T47D (cell line): ENCODE measurements at regions not wholly inside any gene's neighbourhood (a gene's known extent, or its start where the extent isn't known, plus 50 kb on each side); places are given as distances from the start of the nearest gene placed in this dataset.
"Not testable (repeated sequence)": the region's sequence is repeated elsewhere in the genome, so short reads cannot be mapped to it uniquely, and the experiment has no call there.

Experiments
- DNase-seq, 2 experiments: peaks; one replicate each; pipeline versions ENCODE4 v3.0.0 to v3.0.0-alpha.2; 2011 to 2012; ENCODE audit warnings: low read depth in 1 of 2, low spot score in 1 of 2
- JUND ChIP-seq: IDR thresholded peaks from 2 replicates; pipeline ENCODE4 v1.6.1; 2012; ENCODE audit warnings: low read depth
- in situ Hi-C: cut with HindIII; loops from 2 replicates; pipeline ENCODE4 v1.10.0; 2016; ENCODE audit warnings: low sequenced_read_pairs, low pct_unique_long_range_greater_than_20kb

DNA sequence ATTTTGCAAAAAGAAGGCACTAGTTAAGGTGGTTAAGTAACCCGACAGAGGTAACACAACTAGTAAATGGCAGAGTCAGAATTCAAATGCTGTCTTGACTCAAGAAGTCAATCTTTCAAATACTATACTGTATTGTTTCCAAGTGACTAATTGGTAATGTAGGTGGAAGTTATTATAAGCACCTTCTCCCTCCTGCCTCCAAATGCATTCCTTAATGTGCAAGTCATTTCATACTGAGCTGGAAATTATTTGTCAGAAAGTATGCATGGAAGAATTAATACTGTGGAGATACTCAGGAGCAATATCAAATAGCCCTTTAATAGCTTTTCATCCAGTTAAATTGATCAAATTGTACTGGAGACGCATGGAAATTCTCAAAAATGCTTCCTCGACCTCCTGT is 579.1 kb downstream of the DOK5 start:
- in situ Hi-C loops: no loop called here
- TF ChIP-seq JUND: no peak
- DNase-seq: no peak

DNA sequence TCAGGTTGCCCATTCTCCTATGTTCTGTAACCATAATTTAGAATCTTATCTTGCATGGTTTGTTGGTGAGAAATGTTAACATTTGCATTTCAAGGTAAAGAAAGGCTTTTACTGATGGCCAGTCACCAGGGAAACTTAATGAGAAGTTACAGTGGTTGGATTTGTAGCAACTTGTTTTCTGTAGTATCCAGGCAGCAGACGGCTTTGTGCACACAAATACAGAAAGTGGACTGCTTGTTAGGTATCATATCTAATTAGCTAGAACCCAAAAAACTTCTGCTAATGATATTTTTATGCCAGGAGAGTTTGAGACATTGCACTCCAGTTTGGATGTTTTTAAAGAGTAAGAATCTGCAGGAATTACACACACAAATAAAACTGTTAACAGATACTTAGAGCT is 578.0 kb downstream of the DOK5 start:
- DNase-seq: no peak
- in situ Hi-C loops: no loop called here
- no peak for TF ChIP-seq JUND

DNA sequence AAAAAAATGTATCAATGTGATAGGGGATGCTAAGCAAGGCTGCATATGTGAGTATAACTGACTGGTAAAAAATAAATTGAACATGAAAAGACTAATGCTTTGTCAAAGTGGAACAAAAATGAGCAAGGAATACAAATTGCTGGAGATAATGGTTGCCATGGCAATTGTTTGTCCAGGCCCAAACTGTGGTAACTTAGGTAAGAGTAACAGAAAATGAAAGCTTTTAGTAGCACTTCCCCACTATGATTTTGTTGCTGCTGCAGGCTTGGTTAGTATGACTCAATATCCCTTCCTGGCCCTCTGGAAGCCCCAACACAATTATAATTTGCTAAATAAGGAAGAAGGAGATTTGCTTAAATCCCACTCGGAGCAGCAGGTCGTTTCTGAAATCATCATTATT is 577.1 kb downstream of the DOK5 start:
- no peak for DNase-seq
- TF ChIP-seq JUND: no peak
- in situ Hi-C loops: no loop called here

DNA sequence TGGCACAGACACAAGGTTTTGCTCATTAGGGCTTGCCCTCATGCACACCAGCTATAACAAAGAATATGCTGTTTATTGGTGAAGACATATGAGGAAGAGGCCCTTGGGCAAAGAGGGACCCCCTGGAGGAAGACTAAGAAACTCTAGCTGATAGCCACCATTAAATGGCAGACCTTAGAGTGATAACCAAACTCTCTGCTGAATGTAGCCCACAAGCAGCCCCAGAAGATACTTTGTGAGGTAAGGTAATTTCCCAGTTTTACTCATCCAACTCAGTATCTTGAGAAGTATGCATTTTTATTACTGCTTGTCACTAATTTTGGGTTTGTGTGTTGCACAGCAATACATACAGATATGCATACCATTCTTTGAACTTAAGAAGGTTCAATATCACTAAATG is 563.3 kb downstream of the DOK5 start:
- DNase-seq: no peak
- in situ Hi-C loops: no loop called here
- TF ChIP-seq JUND: no peak

DNA sequence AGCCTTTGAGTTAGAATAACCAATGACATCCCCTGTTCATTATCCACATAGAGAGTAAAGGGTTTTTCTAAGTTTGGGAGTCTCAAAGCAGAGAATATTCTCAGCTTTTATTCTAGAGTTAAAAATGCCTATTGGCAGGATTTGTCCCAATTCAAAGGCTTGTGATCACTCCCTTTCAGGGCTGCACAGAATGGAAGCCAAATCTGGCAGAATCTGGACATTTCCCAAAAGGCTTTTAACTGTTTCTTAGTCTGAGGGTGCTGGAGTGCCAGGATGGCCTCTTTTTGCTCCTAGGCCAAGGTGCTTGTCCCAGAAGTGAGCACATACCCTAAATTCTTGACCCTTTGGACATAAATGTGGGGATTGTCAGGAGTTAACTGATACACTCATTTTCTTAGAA is 556.6 kb downstream of the DOK5 start:
- DNase-seq: no peak
- in situ Hi-C loops: no loop called here

DNA sequence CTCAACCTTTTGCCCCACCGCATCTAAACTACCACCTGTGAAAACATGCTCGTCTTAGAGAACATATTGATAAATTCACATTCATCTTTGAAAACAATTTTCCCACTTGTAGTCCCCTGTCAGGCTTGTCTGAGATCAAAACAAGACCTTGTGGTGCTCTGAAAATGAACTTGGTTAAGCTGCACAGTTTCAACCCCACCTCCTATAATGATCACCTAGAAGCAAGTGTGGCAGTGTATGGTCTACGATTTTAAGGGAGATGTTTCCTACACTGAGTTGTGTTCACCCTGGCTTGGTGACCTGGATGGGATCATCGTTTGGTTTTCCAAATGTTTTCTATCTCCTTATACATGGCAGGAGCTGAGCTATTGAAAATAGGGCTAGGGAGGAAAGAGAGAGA is 539.4 kb downstream of the DOK5 start:
- in situ Hi-C loops: no loop called here
- no peak for TF ChIP-seq JUND
- no peak for DNase-seq

More for the DNA sequence above, 556.6 kb downstream of the DOK5 start:
- no peak for TF ChIP-seq JUND

DNA sequence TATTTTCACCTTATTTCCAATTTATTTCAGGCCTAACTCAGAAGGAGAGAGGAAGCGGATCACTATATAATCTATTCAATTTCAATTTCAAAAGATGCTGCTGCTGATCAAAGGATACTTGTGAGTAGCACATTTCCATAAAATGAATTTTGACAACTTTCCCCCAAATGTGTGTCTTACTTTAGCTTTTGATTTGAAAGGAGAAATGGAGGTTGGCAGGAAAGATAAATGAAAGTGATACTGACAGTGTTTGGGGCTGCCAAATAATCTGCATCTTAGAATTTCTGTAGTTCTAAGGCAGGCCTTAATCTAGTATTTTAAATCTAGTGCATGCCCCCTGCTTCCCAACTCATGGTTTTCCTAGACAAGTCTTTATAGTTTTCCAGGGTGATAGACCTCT is 535.4 kb downstream of the DOK5 start:
- DNase-seq: no peak
- in situ Hi-C loops: no loop called here
- TF ChIP-seq JUND: no peak

DNA sequence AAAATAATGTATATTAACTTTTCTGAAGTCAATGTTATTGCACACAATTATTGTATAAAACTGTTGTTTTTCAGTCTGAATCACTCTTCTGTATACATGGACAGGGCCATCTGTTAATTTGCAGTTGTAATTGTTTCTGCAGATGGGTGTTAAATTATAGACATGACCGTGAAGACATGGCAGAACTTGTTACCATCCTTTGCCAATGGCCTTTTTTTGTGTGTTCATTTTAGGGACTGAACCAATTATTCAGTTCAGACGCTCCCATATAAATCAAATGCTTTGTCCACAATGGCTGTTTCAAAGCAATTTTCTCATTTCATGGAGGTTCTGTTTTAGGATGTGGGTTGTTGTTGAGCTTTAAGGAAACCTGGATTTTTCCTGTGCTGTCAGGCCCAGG is 533.7 kb downstream of the DOK5 start:
- TF ChIP-seq JUND: no peak
- in situ Hi-C loops: no loop called here
- no peak for DNase-seq

DNA sequence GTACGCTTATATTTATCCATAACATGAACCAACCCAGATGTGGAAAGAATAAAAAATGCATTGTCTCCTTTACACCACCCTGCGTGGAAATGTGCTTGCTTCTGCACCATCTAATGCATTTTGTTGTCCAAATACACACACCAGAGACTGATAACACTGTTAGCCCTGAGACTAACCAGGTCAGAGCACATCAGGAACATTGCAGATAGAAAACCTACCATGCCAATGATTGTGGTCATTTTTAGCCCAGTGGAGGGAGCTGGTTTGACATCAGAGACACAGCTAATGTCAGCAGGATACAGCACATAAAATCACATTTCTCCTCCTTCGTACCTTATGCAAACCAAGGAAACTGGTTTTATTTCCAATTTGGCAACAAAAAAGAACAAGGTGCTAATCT is 528.7 kb downstream of the DOK5 start:
- in situ Hi-C loops: no loop called here
- DNase-seq: no peak

DNA sequence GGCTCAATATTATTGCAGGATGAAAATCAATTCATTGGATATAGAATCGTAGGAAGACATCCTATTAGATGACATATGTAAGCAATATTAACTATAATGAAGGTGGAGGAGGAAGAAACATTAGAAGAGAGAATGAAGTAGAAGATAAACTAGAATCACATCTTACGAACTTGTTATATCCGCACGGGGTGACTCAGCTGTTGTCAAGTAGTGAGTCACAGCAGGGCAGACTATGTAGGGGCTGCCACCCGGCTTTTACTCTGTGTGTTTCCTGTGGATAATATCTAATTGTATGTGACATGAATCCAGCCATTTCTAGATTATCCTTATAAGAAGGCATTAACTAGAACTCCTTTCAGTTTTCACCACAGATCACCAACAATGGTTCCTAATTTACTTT is 520.2 kb downstream of the DOK5 start:
- DNase-seq: no peak
- TF ChIP-seq JUND: no peak
- in situ Hi-C loops: no loop called here

More for the DNA sequence above, 528.7 kb downstream of the DOK5 start:
- TF ChIP-seq JUND: no peak

DNA sequence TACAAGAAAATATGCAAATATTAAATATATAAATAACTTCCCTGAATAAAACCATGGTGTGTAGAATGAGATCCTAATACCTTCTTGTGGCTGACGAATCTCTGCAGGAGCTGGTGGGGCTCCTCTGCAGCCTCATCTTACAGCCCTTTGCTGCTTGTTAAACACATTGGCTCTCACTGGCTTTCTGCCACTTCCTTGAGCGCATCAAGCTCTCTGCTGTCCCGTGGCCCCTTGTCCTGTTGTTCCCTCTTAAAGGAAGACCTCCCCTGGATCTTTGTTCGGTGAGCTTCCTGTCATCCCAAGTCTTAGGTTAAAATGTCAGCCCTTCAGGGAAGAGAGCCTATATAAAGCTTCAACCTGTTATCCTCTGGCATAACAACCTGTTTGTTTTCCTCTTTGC is 519.6 kb downstream of the DOK5 start:
- no peak for DNase-seq
- TF ChIP-seq JUND: no peak
- in situ Hi-C loops: no loop called here

DNA sequence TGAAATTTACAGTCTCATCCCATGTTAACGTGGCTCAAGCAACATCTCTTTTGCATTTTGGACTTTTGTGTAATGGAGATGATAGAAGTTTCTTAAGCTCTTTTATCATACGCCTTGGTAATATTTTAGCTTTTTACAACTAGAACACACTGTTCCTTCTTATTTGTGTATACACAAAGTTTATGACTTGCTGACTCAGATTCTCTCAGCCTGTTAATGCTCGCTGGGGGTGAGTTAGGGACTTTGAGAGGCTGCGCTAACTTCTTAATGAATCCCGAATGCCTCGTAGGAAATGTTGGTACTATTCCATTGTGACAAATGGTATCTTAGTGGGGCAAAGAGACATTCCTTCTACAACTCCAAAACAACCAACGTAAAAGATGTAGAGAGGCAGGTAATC is 509.7 kb downstream of the DOK5 start:
- no peak for DNase-seq
- in situ Hi-C loops: no loop called here
- TF ChIP-seq JUND: no peak

DNA sequence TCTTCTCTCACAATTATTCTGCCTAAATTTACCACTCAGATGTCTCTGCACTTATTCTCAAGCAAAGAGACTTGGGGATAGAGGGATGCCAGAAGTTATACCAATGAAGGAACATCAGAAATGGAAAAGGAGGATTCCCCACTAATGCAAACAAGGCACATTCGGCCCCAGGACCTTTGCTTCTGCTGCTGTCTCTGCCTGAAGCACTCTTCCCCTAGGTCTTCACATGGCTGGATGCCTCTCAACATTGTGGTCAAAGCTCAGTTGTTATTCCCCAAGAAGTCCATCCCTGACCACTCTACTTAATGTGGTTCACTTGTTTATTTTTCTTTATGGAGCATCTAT is 508.7 kb downstream of the DOK5 start:
- TF ChIP-seq JUND: no peak
- DNase-seq: no peak
- in situ Hi-C loops: no loop called here

DNA sequence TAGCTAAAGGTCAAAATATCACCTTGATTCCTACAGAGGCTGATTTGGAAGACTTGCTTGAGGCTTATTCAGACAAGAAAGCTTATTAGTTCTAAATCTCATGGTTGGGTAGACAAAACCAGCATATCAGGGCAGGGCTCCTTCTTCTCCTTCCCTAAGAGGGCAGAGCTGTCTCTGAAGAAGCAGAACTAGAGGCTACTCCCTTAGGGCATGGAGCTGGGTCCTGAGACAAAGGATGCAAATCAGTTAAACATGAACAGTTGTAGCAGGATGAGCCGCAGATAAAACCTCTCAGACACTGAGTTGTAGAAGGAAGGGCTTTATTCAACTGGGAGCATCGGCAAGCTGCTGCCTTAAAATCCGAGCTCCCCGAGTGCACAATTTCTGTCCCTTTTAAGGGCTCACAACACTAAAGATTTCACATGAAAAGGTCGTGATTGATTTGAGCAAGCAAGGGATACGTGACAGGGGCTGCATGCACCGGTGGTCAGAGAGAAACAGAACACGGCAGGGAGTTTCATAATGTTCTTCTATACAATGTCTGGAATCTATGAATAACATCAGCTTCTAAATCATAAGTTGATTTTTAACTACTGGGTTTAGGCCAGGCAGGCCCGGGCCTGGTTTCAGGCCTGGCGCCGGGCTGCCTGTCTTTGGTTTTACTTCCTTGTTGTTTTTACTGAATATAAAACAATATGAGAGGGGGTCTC is 508.2 kb downstream of the DOK5 start:
- in situ Hi-C loops, DNase-seq: not testable (repeated sequence)
